GM12891 (cell line): ENCODE measurements at regions not wholly inside any gene's neighbourhood (a gene's known extent, or its start where the extent isn't known, plus 50 kb on each side); places are given as distances from the start of the nearest gene placed in this dataset.

Experiments used
- PAX5 ChIP-seq: IDR thresholded peaks from 2 replicates; pipeline ENCODE4 v1.6.1; 2011; ENCODE audit warnings: low read length, moderate library complexity, mild to moderate bottlenecking; ENCODE audit not compliant: insufficient read depth, severe bottlenecking
- POLR2A ChIP-seq: IDR thresholded peaks from 2 replicates; pipeline ENCODE4 v1.6.1; 2011; ENCODE audit warnings: low read depth, low read length, control low read depth
- POLR2AphosphoS5 ChIP-seq: IDR thresholded peaks from 2 replicates; pipeline ENCODE4 v1.6.1; 2011; ENCODE audit warnings: low read depth, low read length, control low read depth
- POU2F2 ChIP-seq: IDR thresholded peaks from 2 replicates; pipeline ENCODE4 v1.6.1; 2011; ENCODE audit warnings: low read depth, mild to moderate bottlenecking, control low read depth, low read length, moderate library complexity

DNA sequence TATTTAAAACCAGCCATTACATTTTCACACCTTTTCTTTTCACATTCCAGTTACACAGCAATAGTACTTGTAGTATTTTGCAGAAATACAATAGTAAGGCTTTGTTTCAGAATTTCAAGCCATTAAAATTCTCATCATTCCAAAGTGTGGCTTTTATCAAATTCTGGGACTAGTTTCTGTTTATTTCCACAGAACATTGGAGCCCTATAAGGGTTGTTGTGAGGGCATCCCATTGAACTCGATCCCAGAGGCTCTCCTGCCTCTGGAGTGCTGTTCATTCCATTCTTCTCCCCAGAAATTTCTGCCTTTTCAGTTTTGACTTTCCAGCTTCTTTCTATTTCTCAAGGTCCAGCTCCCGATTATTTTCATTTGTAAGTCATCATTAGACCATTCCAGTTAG, 645.5 kb downstream of the ADGRL2 start:
- TF ChIP-seq POLR2AphosphoS5 (no peak), POLR2A (no peak), PAX5 (no peak), POU2F2 (no peak)
